ENCODE measurements at regions not wholly inside any gene's neighbourhood (a gene's known extent, or its start where the extent isn't known, plus 50 kb on each side); places are given as distances from the start of the nearest gene placed in this dataset.

DNA sequence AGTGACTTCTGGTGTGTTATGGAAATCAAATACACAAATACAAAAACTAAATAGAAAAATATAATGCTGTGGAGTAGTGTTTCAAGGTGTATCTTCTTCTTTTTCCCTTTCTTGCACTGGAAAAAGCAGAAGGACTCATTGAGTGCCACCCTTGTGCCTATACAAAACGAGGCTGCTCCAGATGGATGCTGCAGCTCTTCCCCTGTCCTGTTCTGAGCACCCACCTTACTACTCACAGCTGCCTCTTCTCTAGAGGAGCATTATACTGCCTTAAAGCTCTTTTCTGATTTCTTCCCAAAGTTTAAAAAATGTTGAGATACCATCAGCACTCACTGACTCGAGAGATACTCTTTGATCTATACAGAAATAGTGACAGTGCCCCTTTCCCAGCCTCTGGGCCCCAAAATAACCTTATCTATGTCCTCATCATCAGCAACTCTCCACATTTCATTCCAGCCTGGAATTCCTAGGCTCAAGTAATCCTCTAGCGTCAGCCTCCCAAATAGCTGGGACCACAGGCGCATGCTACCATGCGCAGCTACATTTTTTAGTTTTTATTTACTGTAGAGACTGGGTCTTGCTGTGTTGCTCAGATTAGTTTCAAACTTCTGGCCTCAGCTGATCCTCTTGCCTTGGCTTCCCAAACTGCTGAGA, 1356.1 kb upstream of the NRXN1 start:
- no peak overlapping the region for H3K27ac ChIP-seq (ENCODE audit: control insufficient read depth, insufficient read depth, low read length)
- H3K9me1 ChIP-seq (ENCODE audit: control insufficient read depth, extremely low read depth, insufficient read depth, low read length), result no peaks in the 10 kb centered on the region
- H3K9ac ChIP-seq (ENCODE audit: control insufficient read depth, extremely low read depth, insufficient read depth, low read length), result no peak overlapping the region
- H3K4me2 ChIP-seq (ENCODE audit: control insufficient read depth, extremely low read depth, insufficient read depth, low read depth, low read length), result no peak overlapping the region
- H3K9me3 ChIP-seq (ENCODE audit: control insufficient read depth, low read depth, low read length), result no peaks in the 10 kb centered on the region
- no peak overlapping the region for H2AFZ ChIP-seq (ENCODE audit: control insufficient read depth, low read length)
- H3K4me1 ChIP-seq (ENCODE audit: control insufficient read depth, extremely low read depth, insufficient read depth, low read length), result no peaks in the 10 kb centered on the region
- no peaks in the 10 kb centered on the region for H3K79me2 ChIP-seq (ENCODE audit: control insufficient read depth, insufficient read depth, low read length)
- no peaks in the 10 kb centered on the region for H3K27me3 ChIP-seq (ENCODE audit: control insufficient read depth, extremely low read depth, insufficient read depth, low read length)
- H4K20me1 ChIP-seq (ENCODE audit: control insufficient read depth, extremely low read depth, insufficient read depth, low read length), result no peaks in the 10 kb centered on the region
- DNase-seq (ENCODE audit: low read depth, low spot score), result no peak
- FAIRE-seq, result no peak
- H3K4me3 ChIP-seq (ENCODE audit: control insufficient read depth in 2 of 3, extremely low read depth in 1 of 3, insufficient read depth in 2 of 3, low read depth in 1 of 3, low read length in 3 of 3), result no peak overlapping the region
- no peaks in the 10 kb centered on the region for H3K36me3 ChIP-seq (ENCODE audit: control insufficient read depth in 2 of 2, extremely low read depth in 1 of 2, insufficient read depth in 2 of 2, low read length in 2 of 2)
- dilution Hi-C loops (cut with MboI; ENCODE audit: extremely low pct_ligation_motif_present, low sequenced_read_pairs), result no loop called here
- TF ChIP-seq EZH2 (IDR thresholded peaks at IDR 0.05; ENCODE audit: low read length), result no peak
- TF ChIP-seq, protein P1, sequence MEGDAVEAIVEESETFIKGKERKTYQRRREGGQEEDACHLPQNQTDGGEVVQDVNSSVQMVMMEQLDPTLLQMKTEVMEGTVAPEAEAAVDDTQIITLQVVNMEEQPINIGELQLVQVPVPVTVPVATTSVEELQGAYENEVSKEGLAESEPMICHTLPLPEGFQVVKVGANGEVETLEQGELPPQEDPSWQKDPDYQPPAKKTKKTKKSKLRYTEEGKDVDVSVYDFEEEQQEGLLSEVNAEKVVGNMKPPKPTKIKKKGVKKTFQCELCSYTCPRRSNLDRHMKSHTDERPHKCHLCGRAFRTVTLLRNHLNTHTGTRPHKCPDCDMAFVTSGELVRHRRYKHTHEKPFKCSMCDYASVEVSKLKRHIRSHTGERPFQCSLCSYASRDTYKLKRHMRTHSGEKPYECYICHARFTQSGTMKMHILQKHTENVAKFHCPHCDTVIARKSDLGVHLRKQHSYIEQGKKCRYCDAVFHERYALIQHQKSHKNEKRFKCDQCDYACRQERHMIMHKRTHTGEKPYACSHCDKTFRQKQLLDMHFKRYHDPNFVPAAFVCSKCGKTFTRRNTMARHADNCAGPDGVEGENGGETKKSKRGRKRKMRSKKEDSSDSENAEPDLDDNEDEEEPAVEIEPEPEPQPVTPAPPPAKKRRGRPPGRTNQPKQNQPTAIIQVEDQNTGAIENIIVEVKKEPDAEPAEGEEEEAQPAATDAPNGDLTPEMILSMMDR (optimal IDR thresholded peaks at IDR 0.05 in 1 of 3, IDR thresholded peaks at IDR 0.05 in 1 of 3, conservative IDR thresholded peaks at IDR 0.05 in 1 of 3; ENCODE audit: extremely low read depth in 1 of 3, insufficient read depth in 2 of 3, low read length in 3 of 3), result no peak

DNA sequence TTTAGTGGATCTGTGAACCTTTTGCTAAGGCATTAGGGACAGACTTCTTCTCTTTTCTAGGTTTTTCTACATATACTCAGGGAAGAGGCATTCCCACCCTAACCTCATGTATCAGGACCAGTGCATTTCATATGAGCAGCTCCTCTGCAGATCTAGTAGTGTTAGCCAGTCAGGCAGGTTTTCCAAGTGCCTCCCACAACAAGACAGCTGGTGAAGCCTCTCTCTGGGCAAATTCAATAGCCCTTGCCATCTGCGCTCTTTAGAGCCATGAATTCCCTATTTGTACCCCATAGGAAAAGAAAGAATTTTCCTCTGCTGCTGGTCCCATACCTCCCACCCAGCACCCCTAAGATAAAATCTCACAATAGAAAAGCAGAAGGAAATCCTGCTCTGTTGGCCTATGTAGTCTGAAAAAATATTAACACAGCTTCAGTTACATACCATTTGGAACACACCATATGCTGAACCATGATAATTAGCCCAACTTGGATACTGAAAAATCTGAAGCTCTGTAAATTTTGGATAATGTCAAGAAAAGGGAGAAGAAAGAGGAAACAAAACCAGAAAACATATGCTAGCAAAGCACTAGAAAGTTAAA, 1354.6 kb upstream of the NRXN1 start:
- TF ChIP-seq EZH2 (IDR thresholded peaks at IDR 0.05; ENCODE audit: low read length), result no peak
- TF ChIP-seq, protein P1 (optimal IDR thresholded peaks at IDR 0.05 in 1 of 3, IDR thresholded peaks at IDR 0.05 in 1 of 3, conservative IDR thresholded peaks at IDR 0.05 in 1 of 3; ENCODE audit: extremely low read depth in 1 of 3, insufficient read depth in 2 of 3, low read length in 3 of 3), result no peak
- H3K79me2 ChIP-seq (ENCODE audit: control insufficient read depth, insufficient read depth, low read length), result no peaks in the 10 kb centered on the region
- H2AFZ ChIP-seq (ENCODE audit: control insufficient read depth, low read length), result no peak overlapping the region
- H4K20me1 ChIP-seq (ENCODE audit: control insufficient read depth, extremely low read depth, insufficient read depth, low read length), result no peaks in the 10 kb centered on the region
- no peaks in the 10 kb centered on the region for H3K4me1 ChIP-seq (ENCODE audit: control insufficient read depth, extremely low read depth, insufficient read depth, low read length)
- no peaks in the 10 kb centered on the region for H3K27me3 ChIP-seq (ENCODE audit: control insufficient read depth, extremely low read depth, insufficient read depth, low read length)
- DNase-seq (ENCODE audit: low read depth, low spot score) (no peak), FAIRE-seq (no peak)
- H3K4me3 ChIP-seq (ENCODE audit: control insufficient read depth in 2 of 3, extremely low read depth in 1 of 3, insufficient read depth in 2 of 3, low read depth in 1 of 3, low read length in 3 of 3), result no peak overlapping the region
- H3K9ac ChIP-seq (ENCODE audit: control insufficient read depth, extremely low read depth, insufficient read depth, low read length), result no peak overlapping the region
- H3K36me3 ChIP-seq (ENCODE audit: control insufficient read depth in 2 of 2, extremely low read depth in 1 of 2, insufficient read depth in 2 of 2, low read length in 2 of 2), result no peaks in the 10 kb centered on the region
- H3K9me1 ChIP-seq (ENCODE audit: control insufficient read depth, extremely low read depth, insufficient read depth, low read length), result no peaks in the 10 kb centered on the region
- H3K27ac ChIP-seq (ENCODE audit: control insufficient read depth, insufficient read depth, low read length), result no peak overlapping the region
- no peaks in the 10 kb centered on the region for H3K9me3 ChIP-seq (ENCODE audit: control insufficient read depth, low read depth, low read length)
- dilution Hi-C loops (cut with MboI; ENCODE audit: extremely low pct_ligation_motif_present, low sequenced_read_pairs), result no loop called here
- H3K4me2 ChIP-seq (ENCODE audit: control insufficient read depth, extremely low read depth, insufficient read depth, low read depth, low read length), result no peak overlapping the region
